ENCODE measurements at regions not wholly inside any gene's neighbourhood (a gene's known extent, or its start where the extent isn't known, plus 50 kb on each side); places are given as distances from the start of the nearest gene placed in this dataset.

DNA sequence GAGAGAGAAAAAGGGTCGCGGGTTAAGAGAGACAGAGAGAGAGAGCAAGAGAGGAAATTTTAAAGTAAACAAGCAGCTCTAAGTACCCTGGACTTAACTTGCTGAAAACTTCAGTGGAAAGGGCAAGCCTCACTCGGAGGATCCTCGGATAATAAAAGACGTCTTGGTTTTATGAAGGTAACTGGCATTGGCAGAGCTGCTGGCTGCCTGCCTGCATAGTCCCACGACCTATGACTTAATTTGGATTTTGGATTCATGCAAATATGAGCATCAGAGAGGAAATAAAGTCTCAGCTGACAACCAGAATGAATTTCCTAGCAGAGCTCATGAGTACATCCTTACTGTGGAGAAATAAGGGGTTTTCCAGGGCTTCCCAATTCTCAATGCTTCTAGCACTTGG lies 95.1 kb upstream of the PDZRN3 start:
- intact Hi-C loops (cut with DNase I) = loop anchor here (5.0 kb wide), 1 partner anchor 1092 kb away; no protein-coding TSS in a partner anchor
- ATAC-seq (peak; percentile 57), DNase-seq (ENCODE audit: low spot score) (no peak)

DNA sequence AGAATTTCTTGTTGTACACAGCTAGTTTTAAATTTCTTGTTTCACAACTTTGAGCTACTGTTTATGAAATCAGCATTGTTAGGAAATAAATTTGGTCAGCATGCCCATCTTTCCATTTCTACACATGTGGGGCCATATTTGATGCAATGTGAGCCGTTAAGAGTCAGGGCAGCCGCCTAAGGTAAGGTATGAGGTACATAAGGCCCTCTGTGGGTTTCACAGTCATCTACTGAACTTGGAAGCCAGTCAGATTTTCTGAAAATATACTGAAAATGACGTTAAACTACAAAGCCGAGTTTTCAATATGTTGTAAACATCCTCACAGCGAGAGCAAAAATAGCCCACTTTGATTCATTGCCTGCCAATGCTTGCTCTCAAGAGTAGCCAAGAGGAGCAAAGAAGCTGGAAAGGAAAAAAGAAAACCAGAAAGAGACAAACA lies 94.7 kb upstream of the PDZRN3 start:
- intact Hi-C loops (cut with DNase I) = loop anchor here (5.0 kb wide), 1 partner anchor 1093 kb away; no protein-coding TSS in a partner anchor
- DNase-seq (ENCODE audit: low spot score) = no peak
- ATAC-seq = peak; percentile 63

- peak; percentile 48 for ATAC-seq
These were observed 93.8 kb upstream of the PDZRN3 start for GRCh38 chr3:73718326-73719110.

DNA sequence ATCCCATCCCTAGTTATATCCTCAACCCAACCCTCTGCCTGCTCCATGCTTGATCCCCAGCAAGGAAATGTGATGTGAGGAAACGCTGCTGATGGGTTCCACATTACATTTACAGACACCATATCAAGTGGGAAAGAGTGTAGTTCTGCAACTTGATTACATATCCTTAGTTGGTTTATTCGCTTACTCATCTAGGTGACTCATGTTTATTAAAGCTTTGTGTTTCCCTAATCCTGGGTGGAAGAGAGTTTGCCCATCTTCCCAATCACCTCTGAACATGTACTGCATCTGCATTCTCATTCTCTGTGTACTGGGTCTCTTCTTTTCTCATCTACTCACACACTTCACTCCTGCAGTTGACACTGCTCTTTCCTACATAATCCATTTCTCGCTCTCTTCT lies 91.7 kb upstream of the PDZRN3 start:
- intact Hi-C loops (cut with DNase I) = loop anchor here (5.0 kb wide), 1 partner anchor 1096 kb away; no protein-coding TSS in a partner anchor
- DNase-seq (ENCODE audit: low spot score) (no peak), ATAC-seq (no peak)

More at GRCh38 chr3:73718326-73719110, 93.8 kb upstream of the PDZRN3 start:
- intact Hi-C loops (cut with DNase I) = loop anchor here (5.0 kb wide), 1 partner anchor 1094 kb away; no protein-coding TSS in a partner anchor
- DNase-seq (ENCODE audit: low spot score) = no peak

GRCh38 chr3:73710340-73710739 lies 85.6 kb upstream of the PDZRN3 start:
- intact Hi-C loops (cut with DNase I) = no loop called here
- DNase-seq (ENCODE audit: low spot score) (no peak), ATAC-seq (no peak)

DNA sequence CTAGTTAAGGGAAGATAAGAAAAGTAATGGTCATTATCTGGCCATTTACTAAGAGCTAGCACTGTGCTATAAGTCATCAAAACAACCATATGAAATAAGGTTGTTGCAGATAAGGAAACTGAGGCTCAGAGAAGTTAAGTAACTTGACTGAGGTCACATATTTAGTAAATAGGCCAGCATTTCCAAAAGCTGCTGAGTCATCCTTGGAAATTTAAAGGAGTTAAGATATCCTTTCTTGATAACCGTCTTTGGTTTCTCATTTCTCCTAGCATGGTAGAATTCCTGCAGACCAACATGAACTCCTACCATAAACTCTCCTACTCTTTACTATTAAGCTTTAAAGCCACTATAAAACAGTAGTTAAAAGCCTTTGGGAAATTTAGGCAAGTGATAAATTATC lies 85.0 kb upstream of the PDZRN3 start:
- ATAC-seq = no peak
- intact Hi-C loops (cut with DNase I) = no loop called here
- no peak for DNase-seq (ENCODE audit: low spot score)

GRCh38 chr3:73708956-73709355 lies 84.2 kb upstream of the PDZRN3 start:
- DNase-seq (ENCODE audit: low spot score) (no peak), ATAC-seq (peak; percentile 33)
- intact Hi-C loops (cut with DNase I) = no loop called here

GRCh38 chr3:73707772-73708171 lies 83.0 kb upstream of the PDZRN3 start:
- no peak for DNase-seq (ENCODE audit: low spot score)
- peak; percentile 65 for ATAC-seq
- intact Hi-C loops (cut with DNase I) = no loop called here

DNA sequence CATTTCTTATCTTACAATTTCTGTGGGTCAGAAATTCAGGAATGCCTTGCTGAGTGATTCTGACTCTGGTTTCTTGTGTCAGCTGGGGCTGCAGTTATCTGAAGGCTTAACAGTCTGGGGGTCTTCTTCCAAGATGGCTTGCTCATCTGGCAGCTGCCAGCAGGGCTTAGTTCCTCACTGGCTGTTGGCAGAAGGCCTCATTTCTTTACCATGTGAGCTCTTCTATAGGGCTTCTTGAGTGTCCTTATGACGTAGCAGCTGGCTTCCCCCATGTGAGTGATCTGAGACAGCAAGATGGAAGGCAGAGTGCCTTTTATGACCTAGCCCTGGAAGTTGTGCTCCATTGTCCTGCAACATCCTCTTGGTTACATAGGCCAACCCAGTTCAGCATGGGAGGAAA lies 82.0 kb upstream of the PDZRN3 start:
- DNase-seq (ENCODE audit: low spot score) = no peak
- intact Hi-C loops (cut with DNase I) = no loop called here
- no peak for ATAC-seq

DNA sequence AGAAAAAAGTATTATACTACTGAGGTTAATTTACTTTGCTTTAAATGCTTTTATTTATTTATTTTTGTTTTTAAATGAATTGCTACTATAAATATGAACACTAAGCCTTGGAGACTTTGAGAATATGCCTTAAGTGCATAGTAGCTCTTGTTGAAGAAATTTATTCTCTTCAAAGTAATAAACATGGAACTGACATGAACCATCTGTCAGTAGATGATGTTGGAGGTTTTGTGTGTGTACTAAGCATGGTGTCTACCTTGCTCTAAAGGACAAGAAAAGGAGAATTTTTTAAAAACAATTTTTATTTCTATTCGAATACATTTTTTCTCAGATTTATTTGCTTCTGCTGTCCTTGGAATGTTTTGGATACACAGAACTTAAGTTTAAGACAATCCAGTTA lies 81.1 kb upstream of the PDZRN3 start:
- no peak for DNase-seq (ENCODE audit: low spot score)
- no peak for ATAC-seq
- intact Hi-C loops (cut with DNase I) = no loop called here

GRCh38 chr3:73699327-73699726 lies 74.6 kb upstream of the PDZRN3 start:
- ATAC-seq (no peak), DNase-seq (ENCODE audit: low spot score) (no peak)

DNA sequence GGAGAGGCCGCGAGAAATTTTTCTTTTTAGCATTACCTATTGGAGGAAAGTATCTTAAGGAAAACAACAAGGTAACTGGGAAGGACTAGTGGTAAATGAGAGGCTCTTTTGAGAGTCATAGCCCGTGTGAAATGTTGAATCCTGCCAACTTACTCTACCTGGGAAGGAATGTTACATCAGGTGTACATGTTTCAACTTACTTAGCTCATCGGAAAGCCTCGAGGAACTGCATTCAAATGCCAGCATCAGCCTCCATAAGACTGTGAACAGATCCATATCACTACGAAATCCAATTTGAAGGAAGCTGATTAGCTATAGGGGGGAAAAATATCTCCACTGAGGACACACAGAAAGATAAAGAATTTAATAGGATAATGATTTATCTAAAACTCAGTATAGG lies 72.3 kb upstream of the PDZRN3 start:
- no peak for DNase-seq (ENCODE audit: low spot score)
- intact Hi-C loops (cut with DNase I) = no loop called here
- ATAC-seq = no peak

More at GRCh38 chr3:73699327-73699726, 74.6 kb upstream of the PDZRN3 start:
- intact Hi-C loops (cut with DNase I) = no loop called here

DNA sequence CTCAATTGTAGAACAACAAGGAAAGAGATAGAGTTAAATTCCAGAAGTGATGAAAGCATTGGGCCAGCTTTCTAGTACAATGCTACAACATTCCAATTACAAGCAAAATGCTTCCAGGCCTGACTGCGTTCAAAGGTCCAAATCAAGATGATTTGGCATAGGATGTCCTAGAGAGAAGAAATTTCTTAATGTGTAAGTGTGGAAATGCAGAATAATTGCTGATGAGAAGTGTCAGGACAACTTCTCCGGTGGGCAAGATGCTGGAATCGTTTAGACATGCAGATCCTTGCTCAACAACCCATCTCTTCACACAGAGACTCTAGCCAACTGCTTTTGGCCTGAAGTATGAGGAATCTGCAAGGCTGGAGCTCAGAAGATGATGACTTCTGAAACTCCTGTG lies 71.1 kb upstream of the PDZRN3 start:
- intact Hi-C loops (cut with DNase I) = no loop called here
- ATAC-seq (peak; percentile 74), DNase-seq (ENCODE audit: low spot score) (no peak)

DNA sequence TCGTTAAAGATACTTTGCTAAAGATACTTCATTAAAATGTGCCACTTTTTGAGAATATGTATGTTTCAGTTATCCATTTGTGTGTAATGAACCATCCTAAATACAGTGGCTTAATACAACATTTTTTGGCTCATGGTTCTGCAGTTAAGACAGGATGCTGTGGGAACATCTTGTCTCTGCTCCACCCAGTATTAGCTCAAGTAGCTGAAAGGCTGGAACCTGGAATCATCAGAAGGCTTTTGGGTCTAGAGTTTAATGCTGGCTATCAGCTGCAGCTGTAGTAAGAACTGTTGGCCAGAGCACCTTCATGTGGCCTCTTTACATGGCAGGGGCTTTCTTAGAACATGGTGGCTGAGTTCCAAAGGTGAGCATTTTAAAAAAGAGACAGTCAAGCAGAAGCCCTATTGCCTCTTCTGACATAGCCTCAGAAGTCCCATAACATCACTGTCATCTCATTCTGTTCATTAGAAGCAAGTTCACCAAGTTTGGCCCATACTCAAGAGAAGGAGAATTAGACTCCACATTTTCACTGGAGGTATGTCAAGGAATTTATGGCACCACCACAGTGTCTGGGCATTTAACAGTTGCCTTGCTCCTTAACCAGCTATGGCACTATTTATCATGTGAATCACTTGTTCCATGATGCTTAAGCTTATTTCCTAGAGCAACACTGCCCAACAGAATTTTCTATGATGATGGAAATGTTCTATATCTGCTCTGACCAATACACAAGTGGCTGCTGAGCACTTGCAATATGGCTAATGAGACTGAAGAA lies 70.4 kb upstream of the PDZRN3 start:
- ATAC-seq (peak; percentile 65), DNase-seq (ENCODE audit: low spot score) (no peak)
- intact Hi-C loops (cut with DNase I) = no loop called here

DNA sequence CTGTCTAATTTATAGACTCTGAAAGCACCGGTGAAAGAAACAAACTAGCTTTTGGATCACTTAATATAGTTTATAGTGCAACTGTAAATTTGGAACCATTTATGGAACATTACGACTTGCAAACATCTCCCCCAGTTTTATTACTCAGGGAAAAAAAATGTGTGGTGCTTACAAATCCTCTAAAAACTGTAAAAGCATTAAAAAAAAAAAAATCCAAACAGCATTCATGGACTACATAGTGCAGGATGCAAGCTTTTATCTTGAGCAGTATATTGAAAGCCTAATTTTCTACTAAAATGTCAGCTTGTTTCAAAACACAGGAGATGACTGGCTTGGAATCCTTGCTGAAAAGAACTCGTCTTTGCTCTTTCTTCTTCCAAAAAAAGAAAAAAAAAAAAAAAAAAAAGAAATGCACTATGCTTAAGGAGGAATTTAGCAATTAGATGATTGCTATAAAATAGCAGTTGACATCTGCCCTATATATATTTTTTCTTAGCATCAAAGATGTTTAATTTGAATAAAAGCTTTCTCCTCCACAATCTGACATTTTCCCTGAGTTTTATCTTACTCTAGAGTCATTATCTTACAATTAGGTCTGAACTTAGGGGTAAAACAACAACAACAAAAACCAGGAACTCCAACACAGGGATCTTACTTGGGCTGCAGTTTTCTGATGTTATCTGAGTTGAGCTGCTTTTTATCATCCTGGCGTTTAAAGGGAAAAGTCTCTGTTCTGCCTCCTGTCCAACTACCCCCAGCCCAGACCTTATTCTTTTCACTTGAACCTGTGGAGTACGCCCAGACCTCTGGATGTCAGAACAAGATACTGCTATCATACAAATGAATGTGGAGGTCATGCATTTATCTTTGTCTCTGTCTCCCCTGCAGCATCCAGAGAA lies 62.6 kb upstream of the PDZRN3 start:
- ATAC-seq (no peak), DNase-seq (ENCODE audit: low spot score) (no peak)
- intact Hi-C loops (cut with DNase I) = no loop called here

DNA sequence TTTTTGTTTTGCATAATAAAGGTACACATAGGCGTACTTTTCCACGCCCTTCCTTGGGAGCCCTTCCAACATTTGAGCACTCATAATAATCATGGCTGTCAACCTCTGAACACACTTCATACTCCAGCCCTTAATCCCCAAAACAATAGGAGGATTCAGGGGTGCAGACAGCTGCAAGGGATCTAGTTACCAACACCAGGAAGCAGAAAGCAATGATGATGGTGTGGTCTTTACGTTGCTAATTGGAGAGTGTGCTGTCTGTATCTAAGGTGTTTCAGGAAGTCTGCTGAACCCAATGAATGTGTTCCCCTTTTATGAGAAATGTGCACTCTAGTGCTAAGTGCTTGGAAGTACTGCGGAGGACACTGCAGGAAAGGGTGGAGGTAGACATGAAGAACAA lies 60.3 kb upstream of the PDZRN3 start:
- ATAC-seq = no peak
- intact Hi-C loops (cut with DNase I) = no loop called here
- no peak for DNase-seq (ENCODE audit: low spot score)

- intact Hi-C loops (cut with DNase I) = no loop called here
These were observed 59.0 kb upstream of the PDZRN3 start for GRCh38 chr3:73683706-73684105.

GRCh38 chr3:73681610-73682009 lies 56.9 kb upstream of the PDZRN3 start:
- ATAC-seq (peak; percentile 38), DNase-seq (ENCODE audit: low spot score) (no peak)
- intact Hi-C loops (cut with DNase I) = no loop called here

More at GRCh38 chr3:73683706-73684105, 59.0 kb upstream of the PDZRN3 start:
- DNase-seq (ENCODE audit: low spot score) = no peak
- ATAC-seq = no peak

DNA sequence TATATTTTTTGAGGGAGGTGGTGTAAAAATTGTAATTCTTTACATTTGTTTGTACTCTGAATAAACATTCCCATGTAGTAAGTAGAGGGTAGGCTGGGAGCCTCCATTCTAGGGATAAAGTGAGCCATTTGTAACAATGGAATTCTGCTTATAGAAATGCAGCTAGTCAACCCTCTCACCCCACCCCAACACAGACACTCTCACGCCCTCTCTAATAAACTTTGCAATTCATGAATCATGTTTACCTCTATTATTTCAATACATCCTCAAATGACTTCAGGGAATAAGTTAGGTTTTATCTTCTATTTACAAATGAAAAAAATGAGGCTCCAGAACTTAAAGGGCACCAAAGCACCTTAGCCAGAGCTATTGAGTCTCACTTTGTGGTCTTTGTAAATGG lies 56.5 kb upstream of the PDZRN3 start:
- DNase-seq (ENCODE audit: low spot score) = no peak
- no peak for ATAC-seq
- intact Hi-C loops (cut with DNase I) = no loop called here

All from sciatic nerve (tissue), 2 donors.